Dendritic cell treated with granulocyte-macrophage colony-stimulating factor and Interleukin-4, amounts not matched to agents 40 ng/mL and 50 ng/mL, for 4 days (primary cell): ENCODE measurements at regions not wholly inside any gene's neighbourhood (a gene's known extent, or its start where the extent isn't known, plus 50 kb on each side); places are given as distances from the start of the nearest gene placed in this dataset.
"Not testable (repeated sequence)": the region's sequence is repeated elsewhere in the genome, so short reads cannot be mapped to it uniquely, and the experiment has no call there.

Experiments
- H3K27ac Mint-ChIP-seq: one replicate; pipeline ENCODE4 v1.8.0; 2022; ENCODE audit warnings: mild to moderate bottlenecking, mixed read lengths
- H3K27me3 Mint-ChIP-seq: one replicate; pipeline ENCODE4 v1.8.0; 2022; ENCODE audit warnings: mild to moderate bottlenecking, mixed read lengths
- H3K36me3 Mint-ChIP-seq: one replicate; pipeline ENCODE4 v1.8.0; 2022; ENCODE audit warnings: low read depth, mixed read lengths
- H3K4me1 Mint-ChIP-seq: one replicate; pipeline ENCODE4 v1.8.0; 2022; ENCODE audit warnings: low read depth, mixed read lengths
- H3K4me3 Mint-ChIP-seq: one replicate; pipeline ENCODE4 v1.8.0; 2022; ENCODE audit warnings: mild to moderate bottlenecking, moderate library complexity, mixed read lengths
- H3K9me3 Mint-ChIP-seq: one replicate; pipeline ENCODE4 v1.8.0; 2022; ENCODE audit warnings: mixed read lengths
- intact Hi-C: fragments of 100-400 bp; cut with micrococcal nuclease; formaldehyde crosslinking; loops from one replicate; pipeline ENCODE4 v1.15.0; 2022

DNA sequence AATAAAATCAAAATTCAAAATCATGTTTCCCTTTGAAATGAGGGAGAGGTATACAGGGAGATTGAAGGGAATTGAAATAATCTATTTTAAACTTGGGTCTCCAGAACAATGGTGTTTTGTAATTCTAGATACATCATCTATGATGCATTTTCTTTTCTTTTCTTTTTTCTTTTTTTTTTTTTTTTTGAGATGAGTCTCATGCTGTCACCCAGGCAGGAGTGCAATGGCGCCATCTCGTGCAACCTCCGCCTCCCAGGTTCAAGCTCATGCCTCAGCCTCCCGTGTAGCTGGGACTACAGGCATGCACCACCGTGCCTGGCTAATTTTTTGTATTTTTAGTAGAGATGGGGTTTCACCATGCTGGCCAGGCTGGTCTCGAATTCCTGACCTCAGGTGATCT lies 205.1 kb downstream of the LPIN1 start:
- H3K4me3 Mint-ChIP-seq, H3K27ac Mint-ChIP-seq, H3K36me3 Mint-ChIP-seq, intact Hi-C loops: not testable (repeated sequence)
- H3K9me3 Mint-ChIP-seq, result peaks cover 16% of the 10 kb centered on the region
- peaks cover 52% of the 10 kb centered on the region for H3K4me1 Mint-ChIP-seq
- peaks cover 19% of the 10 kb centered on the region for H3K27me3 Mint-ChIP-seq

DNA sequence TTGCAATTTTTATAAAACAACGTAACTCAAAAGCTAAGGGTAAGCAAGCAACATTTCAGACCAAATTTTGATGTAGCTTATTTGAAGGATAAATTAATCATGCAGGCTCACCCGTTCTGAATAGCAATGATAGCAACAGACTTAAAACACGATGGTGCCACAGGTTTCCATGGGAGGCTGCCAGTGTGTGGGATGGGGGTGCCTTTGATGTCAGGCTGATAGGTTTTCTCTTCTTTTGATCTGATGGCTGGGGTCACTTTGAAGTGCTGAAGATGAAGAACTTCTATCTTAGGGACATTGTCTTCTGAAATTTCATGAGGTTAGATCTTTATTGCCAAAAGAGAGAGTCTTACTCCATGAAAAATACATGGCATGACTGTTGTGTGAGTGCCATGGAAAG lies 206.8 kb downstream of the LPIN1 start:
- Mint-ChIP-seq H3K27me3 (peaks cover 24% of the 10 kb centered on the region), H3K9me3 (peaks cover 9% of the 10 kb centered on the region), H3K36me3 (no peaks in the 10 kb centered on the region), H3K4me1 (peaks cover 43% of the 10 kb centered on the region), H3K27ac (no peak overlapping the region), H3K4me3 (no peak overlapping the region)
- intact Hi-C loops, result no loop called here

DNA sequence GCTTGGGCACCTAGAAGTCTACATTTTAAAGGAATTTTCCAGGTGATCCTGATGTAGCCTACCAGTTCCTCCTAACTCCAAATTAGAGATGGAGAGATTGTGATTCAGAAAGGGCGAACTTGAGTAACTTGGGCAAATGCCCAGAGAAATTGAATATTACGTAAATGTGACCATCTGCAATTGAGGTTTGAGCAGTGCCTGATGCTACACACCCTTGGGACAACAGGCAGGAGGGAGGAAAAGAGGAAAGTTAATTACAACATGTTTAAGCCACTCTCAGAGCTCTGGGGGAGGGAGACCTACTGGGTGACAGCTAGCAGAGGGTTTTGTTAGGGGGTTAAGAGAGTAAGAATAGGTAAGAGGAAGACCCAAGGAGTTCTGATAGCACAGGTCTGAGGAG lies 208.9 kb downstream of the LPIN1 start:
- H3K27ac Mint-ChIP-seq, result no peak overlapping the region
- H3K4me1 Mint-ChIP-seq, result peaks cover 28% of the 10 kb centered on the region
- H3K27me3 Mint-ChIP-seq, result peaks cover 26% of the 10 kb centered on the region
- no peaks in the 10 kb centered on the region for H3K36me3 Mint-ChIP-seq
- intact Hi-C loops, result no loop called here
- H3K9me3 Mint-ChIP-seq, result peaks cover 9% of the 10 kb centered on the region
- no peak overlapping the region for H3K4me3 Mint-ChIP-seq

DNA sequence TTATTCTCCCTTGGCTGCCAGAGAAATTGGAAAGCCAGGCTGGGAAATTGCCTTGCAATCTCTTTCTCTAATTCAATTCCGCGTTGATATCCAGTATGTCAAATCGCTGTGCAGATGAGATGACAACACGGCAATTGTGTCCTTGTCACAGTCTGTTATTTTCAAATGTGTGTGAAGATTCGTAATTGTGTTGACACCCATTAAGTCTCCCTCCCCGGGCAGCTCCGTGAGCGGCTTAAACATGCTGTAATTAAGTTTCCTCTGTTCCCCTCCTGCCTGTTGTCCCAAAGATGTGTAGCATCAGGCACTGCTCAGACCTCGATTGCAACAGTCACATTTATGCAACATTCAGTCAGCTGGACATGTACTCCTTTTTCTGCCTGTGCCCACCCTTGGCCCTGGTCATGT lies 209.5 kb downstream of the LPIN1 start:
- intact Hi-C loops, result no loop called here

DNA sequence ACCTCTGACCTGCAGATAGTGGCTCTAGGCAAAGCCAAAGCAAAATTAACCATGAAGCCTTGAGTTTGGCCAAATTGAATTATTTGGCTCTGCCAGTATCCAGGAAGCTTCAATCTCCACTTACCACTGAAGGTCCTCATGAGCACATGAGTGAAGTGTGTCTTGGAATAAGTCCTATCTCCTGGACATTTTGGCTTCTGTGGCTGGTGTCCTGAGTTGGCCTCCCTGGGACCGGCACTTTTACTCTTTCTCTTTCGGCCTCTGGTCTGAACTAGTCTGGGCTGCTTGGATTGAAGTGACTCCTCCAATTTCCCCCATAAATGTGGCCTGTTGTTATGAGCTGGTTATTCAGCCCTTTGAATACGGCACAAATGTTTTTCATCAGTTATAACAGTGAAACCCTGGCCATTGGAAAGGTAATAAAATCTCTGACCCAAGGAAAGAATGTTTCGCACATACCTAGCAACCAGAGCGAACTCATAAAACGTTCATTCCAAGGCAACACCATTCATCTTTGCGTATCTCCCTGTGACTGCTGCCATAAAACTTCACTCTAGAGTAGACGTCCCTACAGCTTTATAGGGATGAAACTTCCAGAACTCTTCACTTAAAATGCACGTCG lies 216.4 kb downstream of the LPIN1 start:
- intact Hi-C loops, result no loop called here
- H3K27me3 Mint-ChIP-seq, result peaks cover 3% of the 10 kb centered on the region
- H3K27ac Mint-ChIP-seq, result no peak overlapping the region
- H3K4me1 Mint-ChIP-seq, result no peaks in the 10 kb centered on the region
- no peaks in the 10 kb centered on the region for H3K36me3 Mint-ChIP-seq
- no peaks in the 10 kb centered on the region for H3K9me3 Mint-ChIP-seq
- H3K4me3 Mint-ChIP-seq, result no peak overlapping the region

More for the DNA sequence above, 209.5 kb downstream of the LPIN1 start:
- Mint-ChIP-seq H3K27me3 (peaks cover 26% of the 10 kb centered on the region), H3K4me3 (no peak overlapping the region), H3K27ac (no peak overlapping the region), H3K4me1 (peaks cover 26% of the 10 kb centered on the region), H3K9me3 (peaks cover 9% of the 10 kb centered on the region), H3K36me3 (no peaks in the 10 kb centered on the region)

DNA sequence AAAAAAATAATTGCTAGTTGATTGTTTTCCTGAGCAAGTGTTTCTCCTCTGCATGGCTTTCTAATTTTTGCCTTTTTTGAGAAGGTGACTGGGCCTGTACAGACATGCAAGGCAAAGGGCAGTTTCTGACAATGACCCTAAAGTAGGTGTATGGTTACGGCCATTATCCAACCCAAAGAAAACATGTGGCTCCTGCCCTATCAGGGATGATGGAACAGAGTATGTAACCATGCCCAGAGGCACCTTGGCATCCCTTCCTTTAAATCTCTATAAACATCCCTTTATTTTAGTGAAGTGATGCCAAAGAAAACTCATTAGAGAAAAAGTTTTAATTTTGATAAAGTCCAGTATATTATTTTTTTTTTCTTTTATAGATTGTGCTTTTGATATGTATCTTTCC lies 217.5 kb downstream of the LPIN1 start:
- Mint-ChIP-seq H3K9me3 (no peaks in the 10 kb centered on the region), H3K4me3 (no peak overlapping the region), H3K4me1 (no peaks in the 10 kb centered on the region), H3K27me3 (peaks cover 6% of the 10 kb centered on the region), H3K27ac (no peak overlapping the region), H3K36me3 (no peaks in the 10 kb centered on the region)
- intact Hi-C loops, result no loop called here

DNA sequence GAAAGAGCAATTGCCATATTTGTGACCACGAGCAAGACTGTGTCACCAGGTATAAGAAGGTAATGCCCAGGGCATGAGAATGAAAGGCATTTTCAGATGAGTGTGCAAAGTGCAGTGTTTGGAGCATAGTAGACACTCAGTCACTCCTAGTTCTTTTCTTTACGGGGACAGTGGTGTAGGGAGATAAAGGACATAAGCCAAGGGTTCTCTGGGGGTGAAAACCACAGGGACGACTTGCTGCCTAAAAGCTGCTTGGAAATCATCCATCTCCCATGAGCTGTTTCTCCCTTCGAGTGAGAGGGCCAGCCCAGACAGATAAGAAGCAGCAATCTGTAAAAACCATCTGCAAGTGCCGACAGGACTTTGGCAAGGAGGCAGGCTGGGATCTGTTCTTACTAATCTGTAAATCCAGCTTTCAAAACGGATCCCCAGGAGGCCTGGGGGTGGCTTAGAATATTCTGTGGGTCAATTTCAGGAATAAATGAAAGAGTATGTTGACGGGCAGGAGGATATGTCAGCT lies 221.6 kb downstream of the LPIN1 start:
- H3K4me1 Mint-ChIP-seq, result peaks cover 5% of the 10 kb centered on the region
- H3K4me3 Mint-ChIP-seq, result no peak overlapping the region
- no peak overlapping the region for H3K27ac Mint-ChIP-seq

DNA sequence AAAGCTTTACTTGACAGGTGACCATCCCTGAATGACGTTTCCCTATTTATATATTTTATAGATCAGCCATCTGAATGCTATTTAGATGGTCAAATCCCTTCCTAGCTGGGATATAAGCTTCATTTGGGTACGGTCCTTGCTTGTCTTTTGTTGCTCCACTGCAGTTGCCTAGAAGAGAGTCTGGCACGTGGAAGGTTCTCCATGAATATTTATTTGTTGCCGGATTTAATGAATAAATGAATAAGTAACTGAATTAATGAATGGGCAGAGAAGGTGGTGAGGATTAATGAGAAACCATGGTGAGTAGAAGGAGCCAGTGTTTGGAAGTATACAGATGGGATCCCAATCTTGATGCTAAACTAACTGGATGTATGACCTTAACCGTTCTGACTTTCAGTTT lies 222.1 kb downstream of the LPIN1 start:
- intact Hi-C loops, result no loop called here
- Mint-ChIP-seq H3K9me3 (peaks cover 8% of the 10 kb centered on the region), H3K27ac (no peak overlapping the region), H3K4me1 (peaks cover 5% of the 10 kb centered on the region), H3K36me3 (peaks cover 3% of the 10 kb centered on the region), H3K4me3 (no peak overlapping the region), H3K27me3 (peaks cover 18% of the 10 kb centered on the region)

More for the DNA sequence above, 221.6 kb downstream of the LPIN1 start:
- H3K27me3 Mint-ChIP-seq, result peaks cover 19% of the 10 kb centered on the region
- intact Hi-C loops, result no loop called here
- H3K36me3 Mint-ChIP-seq, result no peaks in the 10 kb centered on the region
- peaks cover 2% of the 10 kb centered on the region for H3K9me3 Mint-ChIP-seq

DNA sequence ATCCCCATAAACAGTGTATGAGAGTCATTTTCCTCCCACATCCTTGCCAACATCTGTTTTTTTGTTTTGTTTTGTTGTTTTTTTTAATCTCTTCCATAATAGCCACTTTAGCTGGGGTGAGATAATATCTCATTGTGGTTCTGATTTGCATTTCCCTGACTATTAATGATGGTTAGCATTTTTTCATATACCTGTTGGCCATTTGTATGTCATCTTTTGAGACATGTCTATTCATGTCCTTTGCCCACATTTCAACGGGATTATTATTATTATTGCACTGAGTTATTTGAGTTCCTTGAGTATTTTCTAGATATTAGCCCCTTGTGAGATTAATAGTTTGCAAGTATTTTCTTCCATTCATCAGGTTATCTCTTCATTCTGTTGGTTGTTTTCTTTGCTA lies 223.3 kb downstream of the LPIN1 start:
- Mint-ChIP-seq H3K36me3 (peaks cover 13% of the 10 kb centered on the region), H3K4me3 (no peak overlapping the region), H3K9me3 (peaks cover 20% of the 10 kb centered on the region), H3K27me3 (peaks cover 19% of the 10 kb centered on the region), H3K27ac (no peak overlapping the region), H3K4me1 (peaks cover 5% of the 10 kb centered on the region)
- intact Hi-C loops, result no loop called here

DNA sequence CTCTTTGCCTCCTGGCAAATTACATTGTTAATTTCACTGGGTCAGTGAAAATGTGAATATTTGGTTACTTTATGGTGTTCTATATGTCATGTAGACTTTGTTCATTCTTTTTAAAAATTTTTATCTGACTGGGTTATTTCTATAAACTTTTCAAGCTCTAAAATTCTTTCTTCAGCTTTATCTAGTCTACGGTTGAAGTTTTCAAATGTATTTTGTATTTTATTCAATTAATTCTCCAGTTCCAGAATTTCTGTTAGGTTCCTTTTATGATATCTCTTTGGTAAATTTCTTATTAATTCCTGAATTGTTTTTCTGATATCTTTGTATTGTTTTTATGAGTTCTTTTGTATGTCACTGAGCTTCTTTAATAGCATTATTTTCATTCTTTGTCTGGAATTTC lies 228.1 kb downstream of the LPIN1 start:
- peaks cover 16% of the 10 kb centered on the region for H3K27me3 Mint-ChIP-seq
- H3K36me3 Mint-ChIP-seq, result peaks cover 19% of the 10 kb centered on the region
- no peak overlapping the region for H3K4me3 Mint-ChIP-seq
- intact Hi-C loops, result no loop called here
- H3K27ac Mint-ChIP-seq, result no peak overlapping the region
- peaks cover 29% of the 10 kb centered on the region for H3K9me3 Mint-ChIP-seq
- H3K4me1 Mint-ChIP-seq, result peaks cover 5% of the 10 kb centered on the region

DNA sequence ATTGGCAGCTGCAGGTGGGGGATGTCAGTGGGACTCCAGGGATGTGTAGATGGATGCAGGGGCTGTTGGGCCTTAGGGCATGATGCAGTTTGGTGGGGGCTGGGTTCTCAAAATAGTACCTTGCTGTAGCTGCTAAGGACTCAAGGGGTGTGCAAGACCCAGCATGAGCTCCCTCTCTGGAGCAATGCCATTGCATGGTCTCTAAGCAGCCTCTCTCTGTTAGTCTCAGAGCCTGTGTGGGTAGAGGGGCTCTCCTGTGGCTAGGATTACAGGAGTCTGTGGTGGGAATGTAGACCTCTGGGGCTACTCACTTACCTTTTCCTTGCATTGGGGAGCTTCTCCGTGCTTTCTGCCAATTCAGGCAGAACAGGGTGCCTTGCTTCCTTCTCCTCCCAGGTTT lies 228.9 kb downstream of the LPIN1 start:
- Mint-ChIP-seq H3K36me3 (peaks cover 19% of the 10 kb centered on the region), H3K27me3 (peaks cover 10% of the 10 kb centered on the region), H3K27ac (no peak overlapping the region), H3K4me1 (peaks cover 5% of the 10 kb centered on the region), H3K9me3 (peaks cover 29% of the 10 kb centered on the region), H3K4me3 (no peak overlapping the region)
- intact Hi-C loops, result no loop called here

DNA sequence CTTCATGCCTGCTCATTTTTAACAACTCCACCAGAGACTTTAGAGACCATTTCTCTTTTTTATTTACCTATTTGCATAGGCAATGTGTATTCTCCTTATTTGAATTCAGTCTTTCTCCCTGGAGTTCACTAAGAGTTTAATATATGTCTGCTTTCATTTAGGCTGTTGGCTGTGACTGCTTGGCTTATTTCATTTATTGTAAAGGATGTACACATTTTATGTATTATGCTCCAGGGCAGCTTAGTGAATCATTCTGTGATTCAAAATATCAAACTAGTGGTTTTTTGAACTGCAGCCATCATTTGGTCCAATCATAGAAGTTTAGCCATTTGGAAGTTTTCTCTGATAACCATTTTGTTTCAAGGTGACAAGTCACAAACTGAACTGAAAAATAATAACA lies 229.6 kb downstream of the LPIN1 start:
- intact Hi-C loops, result no loop called here
- peaks cover 7% of the 10 kb centered on the region for H3K27me3 Mint-ChIP-seq
- peaks cover 29% of the 10 kb centered on the region for H3K9me3 Mint-ChIP-seq
- H3K4me1 Mint-ChIP-seq, result peaks cover 5% of the 10 kb centered on the region
- H3K36me3 Mint-ChIP-seq, result peaks cover 19% of the 10 kb centered on the region
- no peak overlapping the region for H3K4me3 Mint-ChIP-seq
- no peak overlapping the region for H3K27ac Mint-ChIP-seq

DNA sequence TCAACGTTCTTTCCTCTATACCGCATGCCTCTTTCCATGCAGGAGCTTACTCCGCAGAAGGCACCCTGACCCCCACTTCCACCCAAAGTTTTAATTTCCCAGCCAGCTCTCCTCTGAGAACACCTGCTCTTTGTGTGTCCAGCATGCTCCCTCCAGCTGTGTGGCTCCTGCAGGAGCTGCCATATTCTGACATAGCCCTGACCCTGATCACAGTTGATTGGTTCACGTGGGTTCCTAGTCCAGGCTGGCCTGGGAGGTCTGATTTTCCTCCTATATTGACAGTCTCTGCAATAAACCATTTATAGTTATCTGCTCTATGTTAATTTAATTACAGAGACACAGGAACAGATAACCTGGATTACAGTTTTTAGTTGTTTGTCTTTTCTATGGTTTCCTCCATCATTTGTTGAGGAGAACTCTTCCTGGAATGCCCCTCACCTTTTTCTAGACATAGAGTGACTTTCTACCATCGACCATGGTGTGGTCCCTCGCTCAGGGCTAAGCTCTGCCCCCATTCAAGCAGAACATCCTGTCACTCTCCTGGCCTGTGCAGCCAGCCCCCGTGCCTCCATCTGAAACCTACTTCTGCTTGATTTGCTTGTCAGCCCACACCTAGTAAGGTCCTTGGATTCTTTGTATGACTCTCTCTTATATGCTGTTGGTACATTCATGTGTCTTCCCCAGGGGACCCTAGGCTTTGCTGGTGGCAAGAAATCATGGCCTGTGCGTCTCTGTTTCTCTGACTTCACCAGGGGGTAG lies 231.5 kb downstream of the LPIN1 start:
- peaks cover 27% of the 10 kb centered on the region for H3K9me3 Mint-ChIP-seq
- H3K4me3 Mint-ChIP-seq, result no peak overlapping the region
- peaks cover 19% of the 10 kb centered on the region for H3K36me3 Mint-ChIP-seq
- H3K27ac Mint-ChIP-seq, result no peak overlapping the region
- H3K27me3 Mint-ChIP-seq, result peaks cover 5% of the 10 kb centered on the region
- peaks cover 6% of the 10 kb centered on the region for H3K4me1 Mint-ChIP-seq
- intact Hi-C loops, result no loop called here

DNA sequence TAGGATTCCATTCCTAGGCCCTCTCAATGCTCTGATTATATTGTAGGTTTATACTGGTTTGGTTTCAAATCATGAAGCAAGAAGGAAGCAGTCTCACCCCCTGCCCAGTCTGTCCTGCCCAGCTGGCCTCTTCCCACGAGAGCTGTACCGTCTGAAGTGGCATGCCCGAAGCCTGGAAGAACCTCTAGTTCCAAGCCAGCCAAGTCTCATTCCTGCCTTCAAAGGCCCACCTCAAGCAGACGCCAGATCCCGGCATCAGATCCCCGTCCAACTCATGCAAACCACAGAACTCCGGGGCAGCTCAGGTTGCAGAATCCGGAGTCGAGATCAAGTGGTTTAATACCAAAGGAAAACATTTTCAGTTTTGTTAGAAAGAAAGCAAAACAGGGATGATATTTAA lies 234.4 kb downstream of the LPIN1 start:
- Mint-ChIP-seq H3K9me3 (no peaks in the 10 kb centered on the region), H3K27me3 (peaks cover 19% of the 10 kb centered on the region), H3K27ac (no peak overlapping the region), H3K36me3 (no peaks in the 10 kb centered on the region), H3K4me1 (peaks cover 6% of the 10 kb centered on the region), H3K4me3 (no peak overlapping the region)
- intact Hi-C loops, result no loop called here
